Smooth muscle cell (in vitro differentiated cells): ENCODE measurements at regions not wholly inside any gene's neighbourhood (a gene's known extent, or its start where the extent isn't known, plus 50 kb on each side); places are given as distances from the start of the nearest gene placed in this dataset.

Experiments used
- DNase-seq: peaks from one replicate; lab custom pipeline; 2025; ENCODE audit not compliant: unreplicated experiment; lab: John Stamatoyannopoulos, UW
- H2AFZ ChIP-seq: fragments of 200-600 bp; sonication (generic); 2 replicates; pipeline ENCODE4 v1.6.0; 2016; ENCODE audit warnings: antibody characterized with exemption, low read depth, mild to moderate bottlenecking
- H3F3A ChIP-seq: fragments of 200-600 bp; sonication (generic); 2 replicates; pipeline ENCODE4 v1.6.0; 2017; ENCODE audit warnings: antibody characterized with exemption, low read depth
- H3K27ac ChIP-seq: fragments of 200-600 bp; sonication (generic); 2 replicates; pipeline ENCODE4 v1.5.1; 2016; ENCODE audit warnings: low read depth, mild to moderate bottlenecking
- H3K27me3 ChIP-seq: fragments of 200-600 bp; sonication (generic); 2 replicates; pipeline ENCODE4 v1.6.1; 2016; ENCODE audit warnings: low read depth, mild to moderate bottlenecking
- H3K36me3 ChIP-seq: fragments of 200-600 bp; sonication (generic); 2 replicates; pipeline ENCODE4 v1.5.1; 2016; ENCODE audit warnings: low read depth
- H3K4me1 ChIP-seq: fragments of 200-600 bp; sonication (generic); 2 replicates; pipeline ENCODE4 v1.5.1; 2016; ENCODE audit warnings: low read depth
- H3K4me2 ChIP-seq: fragments of 200-600 bp; sonication (generic); 2 replicates; pipeline ENCODE4 v1.6.0; 2016; ENCODE audit warnings: mild to moderate bottlenecking
- H3K4me3 ChIP-seq: fragments of 200-600 bp; sonication (generic); 2 replicates; pipeline ENCODE4 v1.5.1; 2016; ENCODE audit warnings: mild to moderate bottlenecking
- H3K79me2 ChIP-seq: fragments of 200-600 bp; sonication (generic); 2 replicates; pipeline ENCODE4 v1.6.0; 2016; ENCODE audit warnings: low read depth, mild to moderate bottlenecking
- H3K9ac ChIP-seq: fragments of 200-600 bp; sonication (generic); 2 replicates; pipeline ENCODE4 v1.6.0; 2016; ENCODE audit warnings: low read depth
- H3K9me3 ChIP-seq: fragments of 200-600 bp; sonication (generic); replicated peaks from 2 replicates; pipeline ENCODE4 v1.5.1; 2016; ENCODE audit warnings: low read depth
- H4K20me1 ChIP-seq: fragments of 200-600 bp; sonication (generic); 2 replicates; pipeline ENCODE4 v1.6.0; 2016; ENCODE audit warnings: low read depth
- CTCF ChIP-seq: fragments of 200-600 bp; sonication (generic); IDR thresholded peaks from 2 replicates; pipeline ENCODE4 v1.5.1; 2017; ENCODE audit warnings: borderline replicate concordance, mild to moderate bottlenecking, antibody characterized with exemption; ENCODE audit not compliant: insufficient read depth, poor library complexity, severe bottlenecking
- WGBS: methylation state at CpG from one replicate; pipeline ENCODE4 v1.1.7; 2016; ENCODE audit warnings: low lambda C conversion rate; 5-methylcytosine and 5-hydroxymethylcytosine counted together

- no peaks in the 10 kb centered on the region for H3K36me3 ChIP-seq
- no peaks in the 10 kb centered on the region for H3K4me1 ChIP-seq
- no peaks in the 10 kb centered on the region for H3F3A ChIP-seq
- H3K9ac ChIP-seq: no peak overlapping the region
- 71% methylated on average over 2 of the region's 2 CpGs for WGBS
- TF ChIP-seq CTCF: no peak
- DNase-seq: no peak
- H3K27ac ChIP-seq: no peak overlapping the region
- no peaks in the 10 kb centered on the region for H3K79me2 ChIP-seq
- no peaks in the 10 kb centered on the region for H3K9me3 ChIP-seq
- no peak overlapping the region for H3K4me2 ChIP-seq
- H3K27me3 ChIP-seq: no peaks in the 10 kb centered on the region
- no peak overlapping the region for H2AFZ ChIP-seq
- no peak overlapping the region for H3K4me3 ChIP-seq
- H4K20me1 ChIP-seq: no peaks in the 10 kb centered on the region
Observed at GRCh38 chr10:21034241-21034640, 137.1 kb upstream of the NEBL start.

- no peaks in the 10 kb centered on the region for H3K4me1 ChIP-seq
- H3K4me3 ChIP-seq: no peak overlapping the region
- H3K9ac ChIP-seq: no peak overlapping the region
- 80% methylated on average over 12 of the region's 12 CpGs for WGBS
- no peak overlapping the region for H2AFZ ChIP-seq
- no peak for TF ChIP-seq CTCF
- H3K27me3 ChIP-seq: no peaks in the 10 kb centered on the region
- H3K36me3 ChIP-seq: no peaks in the 10 kb centered on the region
- no peak overlapping the region for H3K4me2 ChIP-seq
- DNase-seq: no peak
- H3K27ac ChIP-seq: no peak overlapping the region
- no peaks in the 10 kb centered on the region for H3K79me2 ChIP-seq
- no peaks in the 10 kb centered on the region for H3F3A ChIP-seq
- no peaks in the 10 kb centered on the region for H4K20me1 ChIP-seq
- H3K9me3 ChIP-seq: no peaks in the 10 kb centered on the region
Observed at GRCh38 chr10:21032587-21033319, 135.6 kb upstream of the NEBL start.

GRCh38 chr10:21031232-21031795, 134.2 kb upstream of the NEBL start:
- no peak for DNase-seq
- H2AFZ ChIP-seq: no peak overlapping the region
- H3K4me1 ChIP-seq: no peaks in the 10 kb centered on the region
- H3K27me3 ChIP-seq: no peaks in the 10 kb centered on the region
- 90% methylated on average over 7 of the region's 7 CpGs for WGBS
- no peak overlapping the region for H3K4me2 ChIP-seq
- no peak overlapping the region for H3K27ac ChIP-seq
- TF ChIP-seq CTCF: no peak
- no peak overlapping the region for H3K4me3 ChIP-seq
- H3K9ac ChIP-seq: no peak overlapping the region
- H3F3A ChIP-seq: no peaks in the 10 kb centered on the region
- H3K9me3 ChIP-seq: no peaks in the 10 kb centered on the region
- H3K36me3 ChIP-seq: no peaks in the 10 kb centered on the region
- H4K20me1 ChIP-seq: no peaks in the 10 kb centered on the region
- no peaks in the 10 kb centered on the region for H3K79me2 ChIP-seq

- Histone ChIP-seq H3F3A (no peaks in the 10 kb centered on the region), H3K4me1 (no peaks in the 10 kb centered on the region), H3K36me3 (no peaks in the 10 kb centered on the region), H3K79me2 (no peaks in the 10 kb centered on the region), H3K4me3 (no peak overlapping the region), H3K27ac (no peak overlapping the region), H3K9ac (no peak overlapping the region), H2AFZ (no peak overlapping the region), H3K4me2 (no peak overlapping the region), H3K9me3 (no peaks in the 10 kb centered on the region), H4K20me1 (no peaks in the 10 kb centered on the region), H3K27me3 (no peaks in the 10 kb centered on the region)
- TF ChIP-seq CTCF: no peak
- WGBS: 93% methylated on average over 10 of the region's 10 CpGs
- DNase-seq: no peak
Observed at GRCh38 chr10:21030091-21030490, 133.0 kb upstream of the NEBL start.
